GM21619 (cell line): ENCODE measurements at regions not wholly inside any gene's neighbourhood (a gene's known extent, or its start where the extent isn't known, plus 50 kb on each side); places are given as distances from the start of the nearest gene placed in this dataset.
A peak's percentile ranks its signal among the peaks of the same experiment; 100 is the strongest.

Source experiments
- ATAC-seq: cut with Tn5 transposase; IDR thresholded peaks from one replicate; pipeline ENCODE4 v1.9.1; 2021; ENCODE audit not compliant: unreplicated experiment

GRCh38 chr15:47177177-47177576 lies 540.1 kb upstream of the SEMA6D start:
- ATAC-seq: no peak

DNA sequence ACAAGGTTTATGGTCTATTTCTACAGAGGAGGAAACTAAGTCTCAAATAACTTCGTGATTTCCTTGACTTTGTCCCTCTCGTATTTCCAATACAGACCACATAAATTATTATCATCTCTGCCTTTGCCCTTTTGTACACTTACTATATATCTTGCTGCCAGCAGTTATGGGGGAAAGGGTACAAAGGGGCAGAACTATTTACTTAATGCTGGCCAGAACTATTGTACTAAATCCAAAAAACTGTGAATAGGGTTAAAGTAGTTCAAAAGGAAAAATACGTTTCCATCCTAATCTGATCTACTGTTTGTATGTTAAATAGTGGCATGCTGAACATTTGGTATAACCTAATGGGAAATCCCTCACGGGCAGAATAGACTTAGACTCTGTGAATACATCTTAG lies 537.3 kb upstream of the SEMA6D start:
- ATAC-seq: no peak

- ATAC-seq: no peak
These were observed 534.5 kb upstream of the SEMA6D start for GRCh38 chr15:47182818-47183217.

DNA sequence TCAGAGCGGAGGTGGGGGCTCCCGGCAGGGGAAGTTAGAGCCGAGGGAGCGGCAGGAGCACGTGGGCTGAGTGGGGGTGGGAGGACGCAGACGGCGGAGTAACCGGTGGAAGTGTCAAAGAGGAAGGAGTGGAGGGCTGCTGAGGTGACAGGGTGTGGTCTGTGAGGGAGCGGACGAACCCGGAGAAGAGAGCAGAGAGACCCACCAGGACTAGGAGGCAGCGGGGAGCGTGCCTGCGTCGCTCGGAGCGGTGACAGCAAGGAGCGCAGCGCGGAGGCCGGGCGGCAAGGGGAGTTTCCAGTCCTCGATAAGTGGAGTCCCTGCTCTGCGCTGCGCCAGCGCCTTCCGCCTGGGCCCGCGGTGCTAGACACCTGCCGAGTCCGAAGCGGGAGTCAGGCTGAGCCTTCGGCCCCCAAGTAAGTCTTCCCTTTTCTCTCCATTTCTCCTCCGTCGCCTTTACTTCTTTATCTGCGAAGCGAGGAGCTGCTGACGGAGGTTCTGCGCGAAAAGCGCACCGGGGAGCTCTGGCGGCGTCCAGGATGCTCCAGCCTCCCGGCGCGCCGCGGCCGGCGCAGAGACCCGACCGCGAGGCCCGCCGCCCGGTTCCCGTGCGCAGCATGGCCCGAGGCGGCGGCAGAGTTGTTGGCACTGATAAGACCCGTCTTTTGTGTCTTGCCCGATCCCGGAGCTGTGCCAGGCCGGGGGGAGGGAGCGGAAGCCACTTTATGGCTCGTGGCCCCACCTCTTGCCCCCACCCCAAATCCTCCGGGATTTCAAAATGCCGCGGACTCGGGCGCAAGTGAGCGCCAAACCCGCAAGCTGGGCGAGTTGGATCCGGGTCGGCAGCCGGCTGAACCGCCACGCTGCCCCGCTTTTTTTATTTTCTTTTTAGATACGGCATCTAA lies 533.0 kb upstream of the SEMA6D start:
- no peak for ATAC-seq

GRCh38 chr15:47184908-47185801 lies 532.1 kb upstream of the SEMA6D start:
- ATAC-seq: no peak

- ATAC-seq: no peak
These were observed 531.2 kb upstream of the SEMA6D start for GRCh38 chr15:47186075-47186474.

DNA sequence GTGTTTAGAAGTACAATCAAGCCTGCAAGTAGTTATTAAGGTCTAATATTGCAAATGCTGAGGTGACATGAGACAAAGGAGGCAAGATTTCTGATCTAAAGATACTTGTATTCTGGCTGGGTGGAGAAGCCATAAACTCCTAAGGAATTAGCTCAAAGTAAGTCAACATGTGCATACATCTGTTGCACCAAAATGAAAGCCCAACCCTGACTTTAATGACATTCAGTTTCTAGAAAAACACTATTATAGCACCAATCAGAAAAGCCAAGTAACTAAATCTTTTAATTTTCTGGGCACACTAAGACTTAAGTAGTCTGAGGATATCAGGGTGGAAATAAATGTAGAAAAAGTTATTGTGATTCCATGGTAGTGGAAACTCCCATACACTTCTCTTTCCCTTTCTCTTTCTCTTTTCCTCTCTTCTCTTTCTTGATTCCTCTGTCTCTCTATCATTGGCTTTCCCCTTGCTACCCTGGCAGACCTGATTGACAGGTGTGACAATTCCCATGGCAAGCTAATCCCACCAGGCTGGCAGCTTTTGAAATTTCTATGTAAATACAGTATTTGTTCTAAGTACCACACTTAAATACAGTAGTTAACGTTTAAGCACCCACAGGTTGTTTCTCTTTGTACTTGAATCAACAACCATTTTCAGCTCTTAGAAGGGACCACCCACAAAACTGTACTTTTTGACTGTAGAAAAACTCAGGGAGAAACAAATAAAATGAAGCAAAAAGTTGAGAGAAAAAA lies 528.4 kb upstream of the SEMA6D start:
- ATAC-seq: no peak

GRCh38 chr15:47194718-47195117 lies 522.6 kb upstream of the SEMA6D start:
- ATAC-seq: no peak

DNA sequence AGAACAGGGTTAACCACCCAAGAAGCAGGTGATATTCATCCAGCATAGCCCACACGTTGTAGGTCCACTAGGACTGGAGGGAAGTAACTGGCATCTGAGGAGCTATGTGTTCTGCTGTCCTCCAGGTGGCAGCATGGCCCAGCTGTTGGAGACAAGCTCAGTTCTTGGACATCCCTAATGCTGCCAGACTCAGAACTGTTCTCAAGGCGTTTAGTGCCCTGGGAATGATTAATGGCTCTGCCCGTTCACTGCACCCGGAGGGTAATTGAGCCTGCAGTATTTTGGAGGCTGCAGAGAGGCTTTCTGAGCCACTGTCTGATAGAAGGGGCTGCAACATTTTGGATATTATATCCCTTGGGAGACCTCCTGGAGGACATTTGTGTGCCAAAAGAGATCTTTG lies 521.3 kb upstream of the SEMA6D start:
- ATAC-seq: peak; percentile 93

GRCh38 chr15:47203993-47204392 lies 513.3 kb upstream of the SEMA6D start:
- ATAC-seq: no peak

GRCh38 chr15:47206358-47206978 lies 510.8 kb upstream of the SEMA6D start:
- ATAC-seq: no peak

DNA sequence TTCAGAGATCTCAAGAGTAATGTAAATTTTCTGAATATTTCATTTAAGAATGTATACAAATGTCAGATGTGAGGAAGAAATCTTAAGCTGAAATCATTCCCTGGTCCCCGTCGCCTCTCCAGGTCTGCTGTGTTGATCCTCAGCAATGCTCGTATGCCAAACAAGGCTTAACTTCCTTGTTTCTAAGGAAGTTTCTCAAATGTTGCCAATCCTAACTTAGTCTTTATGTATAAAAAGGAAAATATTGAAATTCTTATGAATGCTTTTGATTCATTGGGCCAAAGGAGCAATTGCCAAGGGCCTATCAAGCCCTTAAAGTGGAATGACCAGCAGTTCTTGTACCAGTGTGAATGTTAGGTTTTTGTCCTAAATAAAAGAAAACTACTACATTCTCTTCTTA lies 507.7 kb upstream of the SEMA6D start:
- ATAC-seq: no peak

GRCh38 chr15:47212222-47213010 lies 504.9 kb upstream of the SEMA6D start:
- ATAC-seq: no peak

DNA sequence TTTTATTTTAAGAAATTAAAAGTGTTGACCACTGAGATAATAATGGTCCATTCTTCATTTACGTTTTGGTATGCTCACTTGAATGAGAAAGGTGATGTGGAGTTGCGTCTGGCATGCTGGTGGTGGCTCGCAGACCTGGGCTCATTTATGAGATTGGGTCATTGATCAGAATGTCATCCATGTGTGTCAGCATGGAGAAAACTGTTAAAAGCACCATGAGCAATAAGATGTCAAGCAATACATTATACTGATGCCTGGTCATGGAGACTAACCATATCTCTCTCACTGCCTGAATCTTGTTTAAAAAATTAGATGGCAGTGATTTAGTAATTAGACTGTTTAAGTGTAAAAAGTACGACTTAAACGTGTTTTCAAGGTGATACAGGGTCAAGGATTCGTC lies 503.4 kb upstream of the SEMA6D start:
- ATAC-seq: no peak

GRCh38 chr15:47218295-47218694 lies 499.0 kb upstream of the SEMA6D start:
- no peak for ATAC-seq

DNA sequence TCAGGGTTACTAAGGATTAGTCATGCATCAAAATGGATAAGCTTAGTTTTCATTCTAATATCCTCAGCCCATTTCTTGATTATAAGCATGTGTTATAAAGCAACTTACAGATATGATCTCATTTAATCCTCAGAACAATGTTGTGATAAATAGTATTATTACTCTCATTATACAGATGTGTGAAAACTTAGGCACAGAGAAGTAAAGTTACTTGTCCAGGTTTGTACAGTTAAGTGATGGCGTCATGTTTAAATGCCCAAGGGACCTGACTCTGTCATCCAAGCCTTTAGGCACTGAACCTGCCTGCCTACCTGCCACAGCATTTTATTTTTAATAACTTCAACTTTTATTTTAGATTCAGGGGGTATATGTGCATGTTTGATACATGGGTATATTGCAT lies 472.9 kb upstream of the SEMA6D start:
- ATAC-seq: no peak

DNA sequence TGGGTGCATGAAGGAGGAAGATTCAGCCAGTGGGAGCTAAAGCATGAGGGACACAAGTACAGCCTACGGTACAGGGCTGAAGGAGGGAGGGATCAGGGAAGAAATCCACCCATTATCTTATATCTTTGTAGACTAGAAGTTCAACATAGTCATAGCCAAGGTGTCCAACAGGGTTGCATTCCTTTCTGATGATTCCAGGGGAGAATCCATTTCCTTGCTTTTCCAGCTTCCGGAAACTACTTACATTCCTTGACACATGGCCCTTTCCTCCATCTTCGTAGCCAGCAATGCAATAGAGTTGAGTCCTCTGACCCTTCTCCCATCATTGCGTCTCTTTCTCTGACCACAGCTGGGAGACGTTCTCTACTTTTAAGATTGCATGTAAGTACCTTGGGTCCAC lies 471.0 kb upstream of the SEMA6D start:
- ATAC-seq: no peak

GRCh38 chr15:47258521-47258920 lies 458.8 kb upstream of the SEMA6D start:
- ATAC-seq: no peak

- no peak for ATAC-seq
These were observed 451.6 kb upstream of the SEMA6D start for GRCh38 chr15:47265686-47266085.

DNA sequence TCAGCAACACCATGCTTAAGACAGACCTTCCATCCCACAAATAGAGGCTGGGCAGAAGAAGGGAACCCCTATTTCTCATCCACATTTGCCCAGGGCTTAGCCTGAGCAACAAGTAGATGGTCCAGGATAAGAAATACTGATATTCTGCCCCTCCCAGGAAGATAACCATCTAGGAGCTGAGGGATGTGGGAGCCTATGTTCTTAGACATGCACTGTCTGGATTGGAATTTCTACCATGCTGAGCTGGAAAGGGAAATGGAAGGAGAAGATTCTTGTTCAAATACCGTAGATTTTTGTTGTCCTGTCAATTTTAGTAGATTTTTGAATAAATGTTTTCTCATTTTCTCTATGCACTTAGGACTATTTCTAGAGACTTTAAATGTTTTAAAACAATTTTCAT lies 450.7 kb upstream of the SEMA6D start:
- ATAC-seq: no peak
